Left colon (tissue), 2 donors: ENCODE measurements at regions not wholly inside any gene's neighbourhood (a gene's known extent, or its start where the extent isn't known, plus 50 kb on each side); places are given as distances from the start of the nearest gene placed in this dataset.

Experiments used
- ATAC-seq: fragments of 200-7000 bp; cut with Tn5 transposase; one replicate; pipeline ENCODE4 v1.9.1; 2020; ENCODE audit warnings: mild to moderate bottlenecking, moderate library complexity
- DNase-seq, 2 donors: peaks; one replicate each; pipeline ENCODE4 v3.0.0-alpha.2; 2020
- intact Hi-C, 2 donors: fragments of 100-400 bp; cut with DNase I in 1 of 2; cut with micrococcal nuclease in 1 of 2; formaldehyde crosslinking; loops; one replicate each; pipeline versions ENCODE4 v1.11.2 to v1.14.0; 2022; cut with DNase I, micrococcal nuclease
- donor health status: DM: no; HTN: no; CAD: no.
- donor health status: DM: yes; HTN: yes; CAD: no.

- ATAC-seq (no peak), DNase-seq (no peak)
- intact Hi-C loops = no loop called here
Observed at GRCh38 chr11:98842187-98842586, 178.6 kb upstream of the CNTN5 start.

GRCh38 chr11:98862169-98862568 is 158.6 kb upstream of the CNTN5 start:
- ATAC-seq (no peak), DNase-seq (no peak)
- intact Hi-C loops = no loop called here

GRCh38 chr11:98871690-98872089 is 149.1 kb upstream of the CNTN5 start:
- ATAC-seq = no peak
- intact Hi-C loops = no loop called here

GRCh38 chr11:98874050-98874449 is 146.7 kb upstream of the CNTN5 start:
- ATAC-seq (no peak), DNase-seq (no peak)
- intact Hi-C loops = no loop called here

More at GRCh38 chr11:98871690-98872089, 149.1 kb upstream of the CNTN5 start:
- no peak for DNase-seq

GRCh38 chr11:98895936-98896335 is 124.8 kb upstream of the CNTN5 start:
- intact Hi-C loops = no loop called here
- no peak for DNase-seq
- ATAC-seq = no peak

GRCh38 chr11:98940913-98941312 is 79.8 kb upstream of the CNTN5 start:
- no peak for ATAC-seq
- intact Hi-C loops = no loop called here

GRCh38 chr11:98944461-98944860 is 76.3 kb upstream of the CNTN5 start:
- intact Hi-C loops = no loop called here
- DNase-seq = no peak
- no peak for ATAC-seq

More at GRCh38 chr11:98940913-98941312, 79.8 kb upstream of the CNTN5 start:
- DNase-seq = no peak

- no peak for DNase-seq
- intact Hi-C loops = no loop called here
- no peak for ATAC-seq
Observed at GRCh38 chr11:98952107-98952506, 68.6 kb upstream of the CNTN5 start.

- ATAC-seq (no peak), DNase-seq (no peak)
- intact Hi-C loops = no loop called here
Observed at GRCh38 chr11:98955551-98955950, 65.2 kb upstream of the CNTN5 start.

GRCh38 chr11:98964146-98964545 is 56.6 kb upstream of the CNTN5 start:
- intact Hi-C loops = no loop called here
- DNase-seq (no peak), ATAC-seq (no peak)

- no peak for ATAC-seq
- intact Hi-C loops = no loop called here
- DNase-seq = no peak
Observed at GRCh38 chr11:98965358-98965757, 55.4 kb upstream of the CNTN5 start.

GRCh38 chr11:98965775-98966174 is 55.0 kb upstream of the CNTN5 start:
- intact Hi-C loops = no loop called here
- DNase-seq (no peak), ATAC-seq (no peak)

- ATAC-seq = no peak
- DNase-seq = no peak
- intact Hi-C loops = no loop called here
Observed at GRCh38 chr11:98967005-98967404, 53.7 kb upstream of the CNTN5 start.
